Gastrocnemius medialis (tissue), 4 donors: ENCODE measurements at regions not wholly inside any gene's neighbourhood (a gene's known extent, or its start where the extent isn't known, plus 50 kb on each side); places are given as distances from the start of the nearest gene placed in this dataset.

Experiments used
- POLR2A ChIP-seq, 2 donors: fragments of 450-650 bp; IDR thresholded peaks; one replicate each; pipeline ENCODE4 v1.6.1; 2017; ENCODE audit warnings: antibody characterized with exemption in 2 of 2, mild to moderate bottlenecking in 2 of 2, moderate library complexity in 2 of 2
- TF ChIP-seq, protein P1 (sequence below), 5 experiments: fragments of 450-650 bp in 3 of 5; fragments of 200-600 bp in 2 of 5; sonication (generic) in 2 of 5; IDR thresholded peaks in 4 of 5; conservative IDR thresholded peaks in 1 of 5; 1 replicate in 4 of 5; 2 replicates in 1 of 5; pipeline ENCODE4 v1.5.1; 2016 to 2019; ENCODE audit warnings: antibody characterized with exemption in 5 of 5, mild to moderate bottlenecking in 3 of 5, moderate library complexity in 3 of 5

DNA sequence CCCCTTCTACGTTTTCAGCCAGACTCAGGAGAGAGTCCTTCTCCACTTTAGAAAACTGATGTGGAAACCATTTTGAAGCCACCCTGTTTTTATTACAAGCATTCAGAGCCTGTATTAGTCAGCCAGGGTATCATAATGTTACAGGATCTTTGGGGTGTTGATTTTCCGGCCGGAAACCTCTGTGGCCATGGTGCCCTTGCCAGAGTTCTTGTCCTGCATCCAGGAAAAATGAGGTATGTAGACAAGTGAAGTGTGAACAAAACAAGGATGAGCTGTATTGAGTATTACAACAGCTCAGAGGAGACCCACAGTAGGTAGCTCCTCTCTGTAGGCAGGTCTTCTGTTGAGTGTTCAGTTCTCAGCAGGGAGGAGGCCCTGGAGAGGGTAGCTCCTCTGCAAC is 241.0 kb upstream of the COPS8 start:
- no peak for TF ChIP-seq POLR2A (IDR thresholded peaks at IDR 0.05)
- TF ChIP-seq, protein P1, sequence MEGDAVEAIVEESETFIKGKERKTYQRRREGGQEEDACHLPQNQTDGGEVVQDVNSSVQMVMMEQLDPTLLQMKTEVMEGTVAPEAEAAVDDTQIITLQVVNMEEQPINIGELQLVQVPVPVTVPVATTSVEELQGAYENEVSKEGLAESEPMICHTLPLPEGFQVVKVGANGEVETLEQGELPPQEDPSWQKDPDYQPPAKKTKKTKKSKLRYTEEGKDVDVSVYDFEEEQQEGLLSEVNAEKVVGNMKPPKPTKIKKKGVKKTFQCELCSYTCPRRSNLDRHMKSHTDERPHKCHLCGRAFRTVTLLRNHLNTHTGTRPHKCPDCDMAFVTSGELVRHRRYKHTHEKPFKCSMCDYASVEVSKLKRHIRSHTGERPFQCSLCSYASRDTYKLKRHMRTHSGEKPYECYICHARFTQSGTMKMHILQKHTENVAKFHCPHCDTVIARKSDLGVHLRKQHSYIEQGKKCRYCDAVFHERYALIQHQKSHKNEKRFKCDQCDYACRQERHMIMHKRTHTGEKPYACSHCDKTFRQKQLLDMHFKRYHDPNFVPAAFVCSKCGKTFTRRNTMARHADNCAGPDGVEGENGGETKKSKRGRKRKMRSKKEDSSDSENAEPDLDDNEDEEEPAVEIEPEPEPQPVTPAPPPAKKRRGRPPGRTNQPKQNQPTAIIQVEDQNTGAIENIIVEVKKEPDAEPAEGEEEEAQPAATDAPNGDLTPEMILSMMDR (IDR thresholded peaks at IDR 0.05 in 4 of 5, conservative IDR thresholded peaks at IDR 0.05 in 1 of 5): no peak
